Fibroblast of pulmonary artery (primary cell): ENCODE measurements at regions not wholly inside any gene's neighbourhood (a gene's known extent, or its start where the extent isn't known, plus 50 kb on each side); places are given as distances from the start of the nearest gene placed in this dataset.

Source experiments
- DNase-seq: peaks from one replicate; pipeline ENCODE4 v3.0.0-alpha.2; 2010; ENCODE audit warnings: low read depth
- H3K4me3 ChIP-seq: replicated peaks from 2 replicates; pipeline ENCODE4 v1.5.1; 2011; ENCODE audit warnings: low read depth, mild to moderate bottlenecking, control low read depth, low read length, moderate library complexity
- TF ChIP-seq, protein P1 (sequence below): IDR thresholded peaks from 2 replicates; pipeline ENCODE4 v1.5.1; 2011; ENCODE audit warnings: mild to moderate bottlenecking, control low read depth, low read length, inconsistent platforms; ENCODE audit errors: missing control alignments

DNA sequence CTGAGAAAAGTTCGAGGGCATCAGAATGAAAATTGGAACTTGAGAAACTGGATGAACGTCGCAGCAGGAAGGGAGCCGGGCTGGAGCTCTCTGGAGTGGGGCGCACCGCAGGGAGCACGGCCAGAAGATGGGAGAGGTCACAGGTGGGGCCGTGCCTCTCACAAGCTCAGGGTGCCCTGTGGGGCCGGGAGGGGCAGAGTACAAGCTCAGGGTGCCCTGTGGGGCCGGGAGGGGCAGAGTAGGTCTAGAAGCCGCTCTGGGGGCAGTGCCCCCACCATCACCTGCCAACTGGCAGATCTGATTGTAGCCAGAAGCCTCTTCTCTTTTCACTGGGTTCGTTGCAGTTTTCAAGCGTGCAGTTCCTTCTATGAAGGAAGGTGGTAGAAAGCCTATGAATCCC, 61.1 kb upstream of the SNX9 start:
- no peak for DNase-seq
- TF ChIP-seq, protein P1, sequence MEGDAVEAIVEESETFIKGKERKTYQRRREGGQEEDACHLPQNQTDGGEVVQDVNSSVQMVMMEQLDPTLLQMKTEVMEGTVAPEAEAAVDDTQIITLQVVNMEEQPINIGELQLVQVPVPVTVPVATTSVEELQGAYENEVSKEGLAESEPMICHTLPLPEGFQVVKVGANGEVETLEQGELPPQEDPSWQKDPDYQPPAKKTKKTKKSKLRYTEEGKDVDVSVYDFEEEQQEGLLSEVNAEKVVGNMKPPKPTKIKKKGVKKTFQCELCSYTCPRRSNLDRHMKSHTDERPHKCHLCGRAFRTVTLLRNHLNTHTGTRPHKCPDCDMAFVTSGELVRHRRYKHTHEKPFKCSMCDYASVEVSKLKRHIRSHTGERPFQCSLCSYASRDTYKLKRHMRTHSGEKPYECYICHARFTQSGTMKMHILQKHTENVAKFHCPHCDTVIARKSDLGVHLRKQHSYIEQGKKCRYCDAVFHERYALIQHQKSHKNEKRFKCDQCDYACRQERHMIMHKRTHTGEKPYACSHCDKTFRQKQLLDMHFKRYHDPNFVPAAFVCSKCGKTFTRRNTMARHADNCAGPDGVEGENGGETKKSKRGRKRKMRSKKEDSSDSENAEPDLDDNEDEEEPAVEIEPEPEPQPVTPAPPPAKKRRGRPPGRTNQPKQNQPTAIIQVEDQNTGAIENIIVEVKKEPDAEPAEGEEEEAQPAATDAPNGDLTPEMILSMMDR: no peak
- no peak overlapping the region for H3K4me3 ChIP-seq

DNA sequence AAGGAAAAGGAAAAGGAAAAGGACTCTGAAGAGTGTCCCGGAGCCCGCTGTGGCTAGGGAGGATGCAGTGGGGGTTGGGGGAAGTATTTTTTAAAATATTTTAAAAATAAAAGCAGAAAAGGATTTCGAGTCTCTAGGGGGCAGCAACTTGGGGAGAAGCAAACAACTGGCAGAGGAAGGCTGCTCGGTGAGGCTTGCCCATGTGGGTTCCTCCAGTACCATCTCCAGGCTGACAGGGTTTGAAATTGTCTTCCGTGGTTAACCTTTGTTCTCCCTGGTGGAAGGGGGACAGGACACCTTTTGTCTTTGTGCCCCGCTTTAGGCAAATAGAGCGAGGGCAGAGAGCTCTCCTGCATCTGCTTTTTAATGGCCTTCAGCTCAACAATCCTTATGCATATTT, 60.4 kb upstream of the SNX9 start:
- H3K4me3 ChIP-seq: no peak overlapping the region
- TF ChIP-seq, protein P1: peak; percentile 4
- peak; percentile 21 for DNase-seq

DNA sequence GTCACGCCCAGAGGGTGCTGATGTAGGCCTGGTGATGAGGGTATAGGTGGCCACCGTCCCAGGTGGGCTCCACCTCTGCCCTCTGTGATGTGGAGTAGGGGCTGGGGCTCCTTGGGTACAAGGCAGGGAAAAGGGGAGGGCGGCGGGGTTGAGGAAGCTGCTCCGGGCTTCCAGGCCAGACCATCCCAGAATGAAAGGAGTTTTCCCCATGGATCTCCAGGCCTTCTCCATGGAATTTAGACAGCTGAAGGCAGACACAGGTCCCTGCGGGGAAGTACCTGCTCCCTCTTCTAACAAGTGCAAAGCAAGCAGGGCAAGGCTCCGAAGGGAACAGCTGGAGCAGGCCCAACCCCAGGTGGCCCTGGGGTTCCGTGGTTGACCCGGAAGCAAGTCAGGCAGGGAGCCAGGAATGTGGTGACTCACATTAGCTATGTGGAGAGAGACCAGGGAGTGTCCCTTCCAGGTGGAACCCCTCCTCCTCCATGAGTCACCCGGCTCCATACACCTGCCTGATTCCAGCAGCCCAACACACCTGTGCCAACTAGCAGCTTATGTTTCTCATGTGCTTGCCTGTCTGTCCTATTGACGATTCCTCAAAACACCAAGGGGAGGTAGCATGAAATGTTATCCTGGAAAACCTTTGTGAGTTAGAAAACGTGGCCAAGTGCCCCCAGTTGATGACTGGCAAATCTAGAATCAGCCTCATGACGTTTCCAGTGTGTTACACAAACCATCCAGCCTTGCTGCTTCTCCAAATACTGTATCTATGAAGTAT, 59.7 kb upstream of the SNX9 start:
- TF ChIP-seq, protein P1: no peak
- peak; percentile 67 for DNase-seq
- H3K4me3 ChIP-seq: no peak overlapping the region

DNA sequence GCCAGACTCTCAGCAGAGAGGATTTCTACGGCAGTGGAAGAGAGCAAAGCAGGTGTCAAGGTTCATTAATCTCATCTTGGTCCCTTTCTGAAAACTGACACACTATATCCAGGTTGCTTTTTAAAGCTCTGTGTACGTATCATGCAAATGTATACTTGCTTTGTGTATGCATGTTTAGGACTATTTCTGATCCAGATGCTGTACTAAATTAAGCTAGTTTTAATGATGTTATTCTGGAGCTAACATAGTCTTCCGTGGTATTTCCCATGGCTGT, 59.2 kb upstream of the SNX9 start:
- TF ChIP-seq, protein P1: no peak
- no peak overlapping the region for H3K4me3 ChIP-seq
- no peak for DNase-seq

DNA sequence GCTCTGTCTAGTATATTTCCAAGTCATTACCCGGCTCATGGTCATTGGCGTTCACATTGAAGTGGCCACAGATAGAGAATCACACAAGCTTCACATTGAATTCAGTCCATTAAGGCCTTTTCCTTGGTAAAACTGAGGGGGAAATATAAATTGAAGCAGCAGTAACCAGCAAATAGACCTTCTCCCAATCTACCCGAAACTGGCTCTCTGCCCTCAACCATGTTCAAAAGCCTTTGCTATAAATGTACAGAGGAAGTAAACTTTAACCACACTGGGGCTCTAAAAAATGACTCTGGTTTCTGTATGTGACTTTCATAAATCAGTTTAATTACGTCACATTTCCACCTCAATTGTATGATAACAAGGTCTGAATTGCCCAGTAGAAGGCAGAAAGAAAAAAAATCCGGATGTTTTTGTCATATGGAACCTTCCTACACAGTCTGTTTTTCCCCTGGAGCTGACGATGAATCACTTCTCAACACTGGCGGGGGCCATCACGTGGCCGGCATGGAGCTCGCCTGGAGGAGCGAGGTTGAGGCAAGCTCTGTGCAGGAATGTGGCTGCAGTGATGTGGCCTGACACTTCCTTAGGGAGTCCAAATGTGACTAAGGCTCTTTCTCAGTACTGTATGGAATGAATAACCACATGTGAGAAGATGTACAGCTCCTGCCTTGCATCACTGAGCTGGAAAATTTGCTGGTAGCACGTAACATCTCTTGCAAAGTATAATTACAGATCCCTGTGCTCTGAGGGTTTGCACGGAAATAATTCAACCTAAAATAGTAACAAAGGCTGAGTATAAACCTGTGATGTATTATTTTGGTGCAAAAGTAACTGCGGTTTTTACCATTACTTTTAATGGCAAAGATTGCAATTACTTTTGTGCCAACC, 58.6 kb upstream of the SNX9 start:
- no peak overlapping the region for H3K4me3 ChIP-seq
- peak; percentile 100 for DNase-seq
- TF ChIP-seq, protein P1: no peak

DNA sequence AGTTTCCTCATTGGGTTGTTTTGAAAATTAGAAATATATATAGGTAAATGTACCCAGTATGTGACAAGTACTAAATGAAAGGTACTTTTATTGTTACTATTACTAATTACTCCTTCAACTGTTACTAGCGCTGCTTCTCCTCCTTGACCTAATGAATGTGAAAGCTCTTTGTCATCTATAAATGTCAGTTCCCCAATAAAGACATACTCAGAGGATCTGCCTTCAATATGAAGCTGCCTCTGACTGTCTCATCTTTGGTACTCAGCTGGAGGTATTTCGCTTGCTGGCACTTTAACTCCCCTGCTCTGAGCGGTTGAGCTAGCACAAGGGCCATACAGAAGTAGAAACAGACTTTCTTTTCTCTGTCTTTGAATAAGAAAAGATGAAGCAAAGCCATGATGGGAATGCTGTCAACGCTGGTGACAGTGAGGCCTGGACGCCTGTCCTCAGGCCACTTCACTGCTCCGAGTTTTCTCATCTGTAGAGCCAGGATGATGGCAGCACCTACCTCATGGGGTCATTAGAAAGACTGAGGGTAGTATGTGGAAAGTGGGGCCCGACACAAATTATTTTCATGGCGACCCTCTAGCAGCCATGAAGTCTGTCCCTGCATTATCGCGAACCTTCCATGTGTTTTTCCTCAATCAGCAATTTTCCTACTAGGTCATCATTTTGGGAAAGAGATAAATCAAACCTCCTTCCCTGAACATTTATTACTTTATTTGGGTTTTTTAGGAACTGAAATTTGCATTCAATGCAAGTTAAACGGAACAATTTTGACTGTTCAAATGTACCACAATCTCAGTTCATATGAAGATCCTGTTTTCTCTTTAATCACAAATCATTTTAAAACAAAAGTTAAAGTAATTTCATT, 55.9 kb upstream of the SNX9 start:
- DNase-seq: no peak
- no peak overlapping the region for H3K4me3 ChIP-seq
- TF ChIP-seq, protein P1: no peak
